HepG2 (cell line): ENCODE measurements at regions not wholly inside any gene's neighbourhood (a gene's known extent, or its start where the extent isn't known, plus 50 kb on each side); places are given as distances from the start of the nearest gene placed in this dataset.

Experiments
- ATAC-seq: fragments of 200-7000 bp; cut with Tn5 transposase; 3 replicates; pipeline ENCODE4 v1.9.1; 2020; ENCODE audit warnings: mild to moderate bottlenecking, moderate library complexity
- BruUV-seq: library from RNA; stranded (reverse); fragments of 400-500 nt; replicated peaks from 2 replicates; lab custom pipeline; 2021; lab: Mats Ljungman, UMichigan
- CTCF ChIA-PET: fragments of 300-600 bp; formaldehyde crosslinking; extraction: SDS; loops from one replicate; lab custom pipeline; 2021; ENCODE audit warnings: low total read pairs, inconsistent platforms, low intra/inter-chr PET ratio; lab: Yijun Ruan, JAX
- POLR2A ChIA-PET: fragments of 350-600 bp; sonication (Branson Sonifier 250); formaldehyde crosslinking; loops from one replicate; lab custom pipeline; 2020; ENCODE audit warnings: antibody characterized with exemption, inconsistent platforms; lab: Yijun Ruan, JAX
- DNase-seq: peaks from one replicate; pipeline ENCODE4 v3.0.0-alpha.2; 2015; ENCODE audit warnings: low spot score
- FAIRE-seq: peaks from 3 replicates; lab custom pipeline; 2011; peaks lifted over from hg19 to GRCh38; lab: Jason Lieb, UNC
- H2AFZ ChIP-seq: one replicate; pipeline ENCODE4 v1.6.1; 2011; ENCODE audit warnings: low read length, inconsistent platforms
- H3K27ac ChIP-seq: fragments of 300-600 bp; 3 replicates; pipeline ENCODE4 v1.8.0; 2011; ENCODE audit warnings: mixed run types, mild to moderate bottlenecking, mixed read lengths, low read length, inconsistent platforms; ENCODE audit not compliant: insufficient read depth; ENCODE audit errors: extremely low read length
- H3K27me3 ChIP-seq, 2 experiments: fragments of 200-600 bp in 1 of 2; 2 replicates in 1 of 2; 3 replicates in 1 of 2; pipeline versions ENCODE4 v1.6.0 to v1.8.0; 2011; ENCODE audit warnings: low read length in 2 of 2, mild to moderate bottlenecking in 2 of 2, moderate library complexity in 2 of 2, inconsistent platforms in 1 of 2; ENCODE audit not compliant: insufficient read depth in 2 of 2, control insufficient read depth in 1 of 2
- H3K36me3 ChIP-seq, 2 experiments: fragments of 200-600 bp in 1 of 2; replicated peaks in 1 of 2; 2 replicates in 1 of 2; 3 replicates in 1 of 2; pipeline versions ENCODE4 v1.5.1 to v1.8.0; 2011; ENCODE audit warnings: low read length in 2 of 2, inconsistent platforms in 1 of 2; ENCODE audit not compliant: insufficient read depth in 2 of 2, control insufficient read depth in 1 of 2
- H3K4me1 ChIP-seq: 2 replicates; pipeline ENCODE4 v1.5.1; 2012; ENCODE audit warnings: low read length, inconsistent platforms; ENCODE audit not compliant: insufficient read depth
- H3K4me2 ChIP-seq: 2 replicates; pipeline ENCODE4 v1.6.0; 2011; ENCODE audit warnings: low read depth, low read length, inconsistent platforms
- H3K4me3 ChIP-seq, 3 experiments: fragments of 200-600 bp in 1 of 3; sonication (generic), shearing (Covaris generic) in 1 of 3; replicated peaks in 1 of 3; 2 replicates each; pipeline ENCODE4 v1.5.1; 2011 to 2016; ENCODE audit warnings: low read length in 3 of 3, inconsistent platforms in 2 of 3, low read depth in 2 of 3, mild to moderate bottlenecking in 2 of 3, control low read depth in 1 of 3, mixed read lengths in 1 of 3; ENCODE audit not compliant: insufficient read depth in 1 of 3
- H3K79me2 ChIP-seq: one replicate; pipeline ENCODE4 v1.6.1; 2011; ENCODE audit warnings: low read length, inconsistent platforms; ENCODE audit not compliant: insufficient read depth
- H3K9ac ChIP-seq: 2 replicates; pipeline ENCODE4 v1.6.0; 2011; ENCODE audit warnings: mild to moderate bottlenecking, low read depth, low read length, inconsistent platforms; ENCODE audit not compliant: insufficient read depth
- H3K9me3 ChIP-seq: 2 replicates; pipeline ENCODE4 v1.5.1; 2012; ENCODE audit warnings: mild to moderate bottlenecking, low read length
- H4K20me1 ChIP-seq: 2 replicates; pipeline ENCODE4 v1.6.0; 2011; ENCODE audit warnings: inconsistent platforms, mild to moderate bottlenecking, low read length, moderate library complexity; ENCODE audit not compliant: insufficient read depth
- PTBP1 ChIP-seq: fragments of 200-400 bp; formaldehyde crosslinking; IDR thresholded peaks from 2 replicates; pipeline ENCODE4 v1.6.1; 2018; ENCODE audit warnings: low read length, low read depth; ENCODE audit not compliant: poor library complexity, severe bottlenecking
- ZBTB20 ChIP-seq: sonication (generic); formaldehyde crosslinking; IDR thresholded peaks from 2 replicates; pipeline ENCODE4 v1.8.1; 2023; ENCODE audit warnings: missing genetic modification reagents, low read depth, mild to moderate bottlenecking, borderline replicate concordance
- ZNF317 ChIP-seq: sonication (generic); formaldehyde crosslinking; IDR thresholded peaks from 2 replicates; pipeline ENCODE4 v1.5.0; 2020; ENCODE audit warnings: mild to moderate bottlenecking, missing genetic modification reagents
- WGBS: methylation state at CpG from one replicate; pipeline ENCODE4 v1.1.6; 2017; ENCODE audit warnings: low lambda C conversion rate; 5-methylcytosine and 5-hydroxymethylcytosine counted together
- in situ Hi-C: cut with HindIII; loops from 2 replicates; pipeline ENCODE4 v1.10.0; 2017; ENCODE audit warnings: low pct_unique_long_range_greater_than_20kb; ENCODE audit not compliant: extremely low pct_ligation_motif_present
- intact Hi-C: fragments of 100-400 bp; cut with micrococcal nuclease; formaldehyde crosslinking; loops from one replicate; pipeline ENCODE4 v1.10.0; 2022; ENCODE audit not compliant: unreplicated experiment
- TF ChIP-seq, protein P1 (sequence below): sonication (generic); formaldehyde crosslinking; IDR thresholded peaks from 2 replicates; pipeline ENCODE4 v1.8.1; 2022; ENCODE audit warnings: low read depth, mild to moderate bottlenecking, missing genetic modification reagents
- TF ChIP-seq, protein P2 (sequence below): sonication (generic); formaldehyde crosslinking; conservative IDR thresholded peaks from 2 replicates; pipeline ENCODE4 v1.4.0; 2020; ENCODE audit warnings: missing genetic modification reagents
- TF ChIP-seq, protein P3 (sequence below): sonication (generic); formaldehyde crosslinking; IDR thresholded peaks from 2 replicates; pipeline ENCODE4 v1.4.0; 2020; ENCODE audit warnings: low read depth, missing genetic modification reagents

DNA sequence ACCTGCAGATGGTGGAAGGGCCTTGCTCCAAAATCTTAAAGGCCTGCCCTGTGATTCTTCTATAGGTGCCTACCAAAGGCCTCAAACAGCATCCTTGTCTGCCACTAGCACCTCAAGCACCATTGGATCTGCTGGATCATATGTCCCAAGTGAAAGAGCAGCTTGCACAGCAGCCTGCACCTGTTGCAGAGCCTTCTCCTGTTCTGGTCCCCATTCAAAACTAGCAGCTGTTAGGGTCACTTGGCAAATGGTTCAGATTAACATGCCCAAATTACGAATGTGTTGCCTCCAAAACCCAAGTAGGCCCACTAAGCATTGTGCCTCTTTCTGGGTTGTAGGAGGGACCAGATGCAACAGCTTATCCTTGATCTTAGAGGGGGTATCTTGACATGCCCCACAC, 99.6 kb upstream of the F13A1 start:
- FAIRE-seq (no peak), ATAC-seq (no peak), DNase-seq (no peak)
- no TSS peak for BruUV-seq
- ChIA-PET POLR2A (no interaction called here), CTCF (no interaction called here)
- H3K36me3 ChIP-seq, result no peaks in the 10 kb centered on the region
- no peaks in the 10 kb centered on the region for H3K79me2 ChIP-seq
- no peak overlapping the region for H2AFZ ChIP-seq
- H3K27ac ChIP-seq, result no peak overlapping the region
- H4K20me1 ChIP-seq, result no peaks in the 10 kb centered on the region
- intact Hi-C loops, result no loop called here
- H3K9ac ChIP-seq, result no peak overlapping the region
- no peaks in the 10 kb centered on the region for H3K9me3 ChIP-seq
- TF ChIP-seq PTBP1 (no peak), ZBTB20 (CRISPR knock-in tag) (no peak), ZNF317 (CRISPR knock-in tag) (no peak)
- TF ChIP-seq, protein P1, sequence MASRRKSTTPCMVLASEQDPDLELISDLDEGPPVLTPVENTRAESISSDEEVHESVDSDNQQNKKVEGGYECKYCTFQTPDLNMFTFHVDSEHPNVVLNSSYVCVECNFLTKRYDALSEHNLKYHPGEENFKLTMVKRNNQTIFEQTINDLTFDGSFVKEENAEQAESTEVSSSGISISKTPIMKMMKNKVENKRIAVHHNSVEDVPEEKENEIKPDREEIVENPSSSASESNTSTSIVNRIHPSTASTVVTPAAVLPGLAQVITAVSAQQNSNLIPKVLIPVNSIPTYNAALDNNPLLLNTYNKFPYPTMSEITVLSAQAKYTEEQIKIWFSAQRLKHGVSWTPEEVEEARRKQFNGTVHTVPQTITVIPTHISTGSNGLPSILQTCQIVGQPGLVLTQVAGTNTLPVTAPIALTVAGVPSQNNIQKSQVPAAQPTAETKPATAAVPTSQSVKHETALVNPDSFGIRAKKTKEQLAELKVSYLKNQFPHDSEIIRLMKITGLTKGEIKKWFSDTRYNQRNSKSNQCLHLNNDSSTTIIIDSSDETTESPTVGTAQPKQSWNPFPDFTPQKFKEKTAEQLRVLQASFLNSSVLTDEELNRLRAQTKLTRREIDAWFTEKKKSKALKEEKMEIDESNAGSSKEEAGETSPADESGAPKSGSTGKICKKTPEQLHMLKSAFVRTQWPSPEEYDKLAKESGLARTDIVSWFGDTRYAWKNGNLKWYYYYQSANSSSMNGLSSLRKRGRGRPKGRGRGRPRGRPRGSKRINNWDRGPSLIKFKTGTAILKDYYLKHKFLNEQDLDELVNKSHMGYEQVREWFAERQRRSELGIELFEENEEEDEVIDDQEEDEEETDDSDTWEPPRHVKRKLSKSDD (CRISPR knock-in tag), result no peak
- TF ChIP-seq, protein P2, sequence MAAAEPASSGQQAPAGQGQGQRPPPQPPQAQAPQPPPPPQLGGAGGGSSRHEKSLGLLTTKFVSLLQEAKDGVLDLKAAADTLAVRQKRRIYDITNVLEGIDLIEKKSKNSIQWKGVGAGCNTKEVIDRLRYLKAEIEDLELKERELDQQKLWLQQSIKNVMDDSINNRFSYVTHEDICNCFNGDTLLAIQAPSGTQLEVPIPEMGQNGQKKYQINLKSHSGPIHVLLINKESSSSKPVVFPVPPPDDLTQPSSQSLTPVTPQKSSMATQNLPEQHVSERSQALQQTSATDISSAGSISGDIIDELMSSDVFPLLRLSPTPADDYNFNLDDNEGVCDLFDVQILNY (CRISPR knock-in tag), result no peak
- TF ChIP-seq, protein P3, sequence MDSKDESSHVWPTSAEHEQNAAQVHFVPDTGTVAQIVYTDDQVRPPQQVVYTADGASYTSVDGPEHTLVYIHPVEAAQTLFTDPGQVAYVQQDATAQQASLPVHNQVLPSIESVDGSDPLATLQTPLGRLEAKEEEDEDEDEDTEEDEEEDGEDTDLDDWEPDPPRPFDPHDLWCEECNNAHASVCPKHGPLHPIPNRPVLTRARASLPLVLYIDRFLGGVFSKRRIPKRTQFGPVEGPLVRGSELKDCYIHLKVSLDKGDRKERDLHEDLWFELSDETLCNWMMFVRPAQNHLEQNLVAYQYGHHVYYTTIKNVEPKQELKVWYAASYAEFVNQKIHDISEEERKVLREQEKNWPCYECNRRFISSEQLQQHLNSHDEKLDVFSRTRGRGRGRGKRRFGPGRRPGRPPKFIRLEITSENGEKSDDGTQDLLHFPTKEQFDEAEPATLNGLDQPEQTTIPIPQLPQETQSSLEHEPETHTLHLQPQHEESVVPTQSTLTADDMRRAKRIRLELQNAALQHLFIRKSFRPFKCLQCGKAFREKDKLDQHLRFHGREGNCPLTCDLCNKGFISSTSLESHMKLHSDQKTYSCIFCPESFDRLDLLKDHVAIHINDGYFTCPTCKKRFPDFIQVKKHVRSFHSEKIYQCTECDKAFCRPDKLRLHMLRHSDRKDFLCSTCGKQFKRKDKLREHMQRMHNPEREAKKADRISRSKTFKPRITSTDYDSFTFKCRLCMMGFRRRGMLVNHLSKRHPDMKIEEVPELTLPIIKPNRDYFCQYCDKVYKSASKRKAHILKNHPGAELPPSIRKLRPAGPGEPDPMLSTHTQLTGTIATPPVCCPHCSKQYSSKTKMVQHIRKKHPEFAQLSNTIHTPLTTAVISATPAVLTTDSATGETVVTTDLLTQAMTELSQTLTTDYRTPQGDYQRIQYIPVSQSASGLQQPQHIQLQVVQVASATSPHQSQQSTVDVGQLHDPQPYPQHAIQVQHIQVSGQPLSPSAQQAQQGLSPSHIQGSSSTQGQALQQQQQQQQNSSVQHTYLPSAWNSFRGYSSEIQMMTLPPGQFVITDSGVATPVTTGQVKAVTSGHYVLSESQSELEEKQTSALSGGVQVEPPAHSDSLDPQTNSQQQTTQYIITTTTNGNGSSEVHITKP (CRISPR knock-in tag), result no peak
- 0% methylated on average over 1 of the region's 1 CpG for WGBS
- no peaks in the 10 kb centered on the region for H3K4me1 ChIP-seq
- in situ Hi-C loops, result no loop called here
- H3K4me3 ChIP-seq, result no peak overlapping the region
- no peak overlapping the region for H3K4me2 ChIP-seq
- H3K27me3 ChIP-seq, result no peaks in the 10 kb centered on the region; a peak in 1 of 5 replicates
